IMR-90 (cell line): ENCODE measurements at regions not wholly inside any gene's neighbourhood (a gene's known extent, or its start where the extent isn't known, plus 50 kb on each side); places are given as distances from the start of the nearest gene placed in this dataset.

ENCODE experiments used
- ATAC-seq: fragments of 200-7000 bp; cut with Tn5 transposase; 2 replicates; pipeline ENCODE4 v1.9.1; 2020; ENCODE audit warnings: low read depth, mild to moderate bottlenecking, moderate library complexity
- BruUV-seq: library from RNA; stranded (reverse); fragments of 400-500 nt; replicated peaks from 2 replicates; lab custom pipeline; 2021; lab: Mats Ljungman, UMichigan
- CTCF ChIA-PET: fragments of 300-600 bp; formaldehyde crosslinking; extraction: SDS; loops from one replicate; lab custom pipeline; 2021; ENCODE audit warnings: antibody characterized with exemption; lab: Yijun Ruan, JAX
- POLR2A ChIA-PET: fragments of 300-600 bp; sonication (Branson Sonifier 250); formaldehyde crosslinking; loops from one replicate; lab custom pipeline; 2022; ENCODE audit warnings: antibody characterized with exemption; ENCODE audit not compliant: unreplicated experiment; lab: Charles Lee
- DNase-seq: peaks from one replicate; pipeline ENCODE4 v3.0.0; 2013
- H2AFZ ChIP-seq: replicated peaks from 2 replicates; pipeline ENCODE3; 2013; ENCODE audit warnings: low read length, mild to moderate bottlenecking; ENCODE audit not compliant: poor library complexity
- H2AK5ac ChIP-seq: 2 replicates; pipeline ENCODE4 v1.6.1; 2013; ENCODE audit warnings: low read depth, low read length, inconsistent platforms
- H2AK9ac ChIP-seq: replicated peaks from 2 replicates; pipeline ENCODE3; 2013; ENCODE audit warnings: mild to moderate bottlenecking, low read depth, low read length, moderate library complexity; ENCODE audit not compliant: poor library complexity
- H2BK120ac ChIP-seq: 2 replicates; pipeline ENCODE4 v1.6.1; 2013; ENCODE audit warnings: low read depth, low read length, inconsistent platforms
- H2BK15ac ChIP-seq: 3 replicates; pipeline ENCODE4 v1.6.1; 2013; ENCODE audit warnings: low read depth, low read length, inconsistent platforms
- H2BK20ac ChIP-seq: 2 replicates; pipeline ENCODE4 v1.6.1; 2013; ENCODE audit warnings: low read depth, mild to moderate bottlenecking, inconsistent platforms, low read length, moderate library complexity
- H2BK5ac ChIP-seq: 2 replicates; pipeline ENCODE4 v1.6.1; 2013; ENCODE audit warnings: mild to moderate bottlenecking, low read depth, low read length, inconsistent platforms; ENCODE audit not compliant: poor library complexity, severe bottlenecking
- H3K14ac ChIP-seq: replicated peaks from 2 replicates; pipeline ENCODE4 v1.6.1; 2013; ENCODE audit warnings: low read depth, low read length, inconsistent platforms
- H3K18ac ChIP-seq: 2 replicates; pipeline ENCODE4 v1.6.1; 2013; ENCODE audit warnings: low read depth, low read length, control low read depth
- H3K23ac ChIP-seq: 2 replicates; pipeline ENCODE4 v1.6.1; 2013; ENCODE audit warnings: low read depth, low read length, inconsistent platforms
- H3K27ac ChIP-seq: 2 replicates; pipeline ENCODE4 v1.5.1; 2013; ENCODE audit warnings: mild to moderate bottlenecking, control low read depth, low read length; ENCODE audit not compliant: insufficient read depth
- H3K27me3 ChIP-seq: 2 replicates; pipeline ENCODE4 v1.6.1; 2013; ENCODE audit warnings: low read length; ENCODE audit not compliant: control insufficient read depth, insufficient read depth
- H3K36me3 ChIP-seq: 2 replicates; pipeline ENCODE4 v1.6.1; 2013; ENCODE audit warnings: low read length, mixed read lengths; ENCODE audit not compliant: control insufficient read depth, insufficient read depth
- H3K4ac ChIP-seq: 2 replicates; pipeline ENCODE4 v1.6.1; 2013; ENCODE audit warnings: low read depth, low read length, inconsistent platforms
- H3K4me1 ChIP-seq: 2 replicates; pipeline ENCODE4 v1.6.1; 2013; ENCODE audit warnings: low read length, mixed read lengths; ENCODE audit not compliant: control insufficient read depth, insufficient read depth
- H3K4me2 ChIP-seq: 2 replicates; pipeline ENCODE4 v1.6.1; 2013; ENCODE audit warnings: low read depth, mild to moderate bottlenecking, control low read depth, low read length, moderate library complexity
- H3K4me3 ChIP-seq: 2 replicates; pipeline ENCODE4 v1.5.1; 2013; ENCODE audit warnings: low read depth, mild to moderate bottlenecking, control low read depth, low read length, moderate library complexity; ENCODE audit not compliant: insufficient read depth
- H3K56ac ChIP-seq: 2 replicates; pipeline ENCODE4 v1.6.1; 2013; ENCODE audit warnings: low read length, inconsistent platforms; ENCODE audit not compliant: insufficient read depth; ENCODE audit errors: extremely low read depth
- H3K79me1 ChIP-seq, 2 experiments: 2 replicates each; pipeline ENCODE4 v1.6.1; 2013; ENCODE audit warnings: low read length in 2 of 2, inconsistent platforms in 1 of 2, low read depth in 1 of 2
- H3K9ac ChIP-seq: 2 replicates; pipeline ENCODE4 v1.6.1; 2013; ENCODE audit warnings: low read depth, low read length, control low read depth
- H3K9me1 ChIP-seq: 2 replicates; pipeline ENCODE4 v1.6.1; 2013; ENCODE audit warnings: low read length, inconsistent platforms; ENCODE audit not compliant: insufficient read depth
- H3K9me3 ChIP-seq: 2 replicates; pipeline ENCODE4 v1.6.1; 2013; ENCODE audit warnings: low read length; ENCODE audit not compliant: control insufficient read depth, insufficient read depth
- H4K20me1 ChIP-seq: 2 replicates; pipeline ENCODE4 v1.6.1; 2013; ENCODE audit warnings: low read length, inconsistent platforms; ENCODE audit not compliant: insufficient read depth
- H4K5ac ChIP-seq: 2 replicates; pipeline ENCODE4 v1.6.1; 2013; ENCODE audit warnings: mild to moderate bottlenecking, low read depth, low read length, control low read depth
- H4K8ac ChIP-seq, 2 experiments: 2 replicates each; pipeline ENCODE4 v1.6.1; 2013; ENCODE audit warnings: low read depth in 2 of 2, low read length in 2 of 2, control low read depth in 1 of 2, inconsistent platforms in 1 of 2
- H4K91ac ChIP-seq: 2 replicates; pipeline ENCODE4 v1.6.1; 2013; ENCODE audit warnings: low read depth, low read length, inconsistent platforms; ENCODE audit not compliant: insufficient read depth
- BHLHE40 ChIP-seq: fragments of 150-350 bp; IDR thresholded peaks from 2 replicates; pipeline ENCODE4 v1.6.1; 2016; ENCODE audit warnings: mild to moderate bottlenecking, low read depth, low read length
- CEBPB ChIP-seq: IDR thresholded peaks from 2 replicates; pipeline ENCODE4 v1.6.1; 2012; ENCODE audit warnings: low read depth, low read length, improper control_type of control experiment
- CHD1 ChIP-seq: IDR thresholded peaks from 2 replicates; pipeline ENCODE4 v1.6.1; 2012; ENCODE audit warnings: low read depth, low read length, improper control_type of control experiment
- FOS ChIP-seq: fragments of 150-350 bp; IDR thresholded peaks from 2 replicates; pipeline ENCODE4 v1.6.1; 2016; ENCODE audit warnings: low read depth, low read length
- MAFK ChIP-seq: IDR thresholded peaks from 2 replicates; pipeline ENCODE4 v1.6.1; 2012; ENCODE audit warnings: low read depth, low read length, improper control_type of control experiment
- MAZ ChIP-seq: IDR thresholded peaks from 2 replicates; pipeline ENCODE4 v1.6.1; 2012; ENCODE audit warnings: low read depth, mild to moderate bottlenecking, low read length, improper control_type of control experiment, moderate library complexity, borderline replicate concordance
- MXI1 ChIP-seq: IDR thresholded peaks from 2 replicates; pipeline ENCODE4 v1.6.1; 2012; ENCODE audit warnings: low read depth, mild to moderate bottlenecking, low read length, moderate library complexity, borderline replicate concordance
- NFE2L2 ChIP-seq: fragments of 150-350 bp; IDR thresholded peaks from 2 replicates; pipeline ENCODE4 v1.6.1; 2016; ENCODE audit warnings: low read depth, mild to moderate bottlenecking, low read length
- POLR2A ChIP-seq: IDR thresholded peaks from 2 replicates; pipeline ENCODE4 v1.6.1; 2012; ENCODE audit warnings: mild to moderate bottlenecking, low read depth, low read length
- RFX5 ChIP-seq: IDR thresholded peaks from 2 replicates; pipeline ENCODE4 v1.8.0; 2012; ENCODE audit warnings: low read depth, mild to moderate bottlenecking, low read length, moderate library complexity
- SMC3 ChIP-seq: fragments of 150-350 bp; IDR thresholded peaks from 2 replicates; pipeline ENCODE4 v1.6.1; 2016; ENCODE audit warnings: low read depth, mild to moderate bottlenecking, antibody characterized with exemption, low read length, moderate library complexity
- WGBS, 2 experiments: methylation state at CpG; one replicate each; pipeline versions ENCODE4 v1.1.5 to v1.1.7; 2013; ENCODE audit warnings: missing lambda C conversion rate in 2 of 2; ENCODE audit not compliant: insufficient read length in 1 of 2; ENCODE audit errors: extremely low coverage in 2 of 2; 5-methylcytosine and 5-hydroxymethylcytosine counted together
- dilution Hi-C: fragments of 300-500 bp; cut with HindIII; formaldehyde crosslinking; loops from one replicate; pipeline ENCODE4 v1.14.3; 2018; ENCODE audit warnings: low sequenced_read_pairs; ENCODE audit not compliant: unreplicated experiment
- in situ Hi-C: fragments of 300-500 bp; cut with MboI; formaldehyde crosslinking; loops from 3 replicates; pipeline ENCODE4 v1.14.3; 2019; ENCODE audit warnings: low sequenced_read_pairs, inconsistent platforms, mixed read lengths
- intact Hi-C: fragments of 100-400 bp; cut with micrococcal nuclease; formaldehyde crosslinking; loops from 2 replicates; pipeline ENCODE4 v1.10.0; 2022
- TF ChIP-seq, protein P1 (sequence below): fragments of 150-350 bp; IDR thresholded peaks from 2 replicates; pipeline ENCODE4 v1.6.1; 2016; ENCODE audit warnings: low read depth, mild to moderate bottlenecking, low read length, moderate library complexity, borderline replicate concordance
- TF ChIP-seq, protein P2 (sequence below): conservative IDR thresholded peaks from 2 replicates; pipeline ENCODE4 v1.5.1; 2012; ENCODE audit warnings: mild to moderate bottlenecking, low read depth, low read length, improper control_type of control experiment

DNA sequence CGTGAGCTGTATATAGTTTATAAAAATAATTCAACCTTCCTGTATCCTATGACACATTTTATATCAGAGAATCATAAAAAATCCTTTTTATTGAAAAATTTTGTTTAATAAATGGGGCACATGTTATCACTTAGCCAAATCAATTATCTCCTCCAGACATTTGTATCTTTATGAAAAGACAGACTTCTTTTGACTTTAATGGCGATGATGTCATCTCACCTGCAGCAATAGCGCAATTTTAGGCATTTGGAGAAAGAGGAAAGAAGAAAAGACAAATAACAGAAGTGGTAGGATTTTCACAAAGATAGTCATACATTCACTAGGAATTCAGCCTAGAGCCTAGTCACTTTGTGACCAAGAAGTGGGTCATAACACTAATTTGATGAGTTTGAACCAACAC is 444.5 kb downstream of the PREX1 start:
- Histone ChIP-seq H4K20me1 (no peaks in the 10 kb centered on the region), H3K9me3 (no peaks in the 10 kb centered on the region), H2BK5ac (no peak overlapping the region), H3K9ac (no peak overlapping the region), H2AK9ac (no peak overlapping the region), H4K8ac (no peak overlapping the region), H3K27ac (no peak overlapping the region), H2BK15ac (no peak overlapping the region), H3K23ac (no peak overlapping the region), H3K18ac (no peak overlapping the region), H4K91ac (no peak overlapping the region), H3K9me1 (no peaks in the 10 kb centered on the region), H3K4me1 (no peaks in the 10 kb centered on the region), H3K4me3 (no peak overlapping the region), H2BK20ac (no peak overlapping the region), H3K56ac (no peak overlapping the region), H2AK5ac (no peak overlapping the region), H3K27me3 (no peaks in the 10 kb centered on the region; the same call in 1 of the 2 replicates), H3K4me2 (no peak overlapping the region), H3K4ac (no peak overlapping the region), H3K14ac (no peak overlapping the region), H3K36me3 (no peaks in the 10 kb centered on the region), H2AFZ (no peak overlapping the region), H4K5ac (no peak overlapping the region), H3K79me1 (no peaks in the 10 kb centered on the region), H2BK120ac (no peak overlapping the region)
- ATAC-seq (no peak), DNase-seq (no peak)
- dilution Hi-C loops (no loop called here), intact Hi-C loops (no loop called here), in situ Hi-C loops (no loop called here)
- BruUV-seq = no TSS peak
- POLR2A ChIA-PET = no interaction called here
- CTCF ChIA-PET = no interaction called here
- TF ChIP-seq BHLHE40 = no peak
- TF ChIP-seq POLR2A = no peak
- TF ChIP-seq MXI1 = no peak
- TF ChIP-seq SMC3 = no peak
- no peak for TF ChIP-seq RFX5
- TF ChIP-seq, protein P1, sequence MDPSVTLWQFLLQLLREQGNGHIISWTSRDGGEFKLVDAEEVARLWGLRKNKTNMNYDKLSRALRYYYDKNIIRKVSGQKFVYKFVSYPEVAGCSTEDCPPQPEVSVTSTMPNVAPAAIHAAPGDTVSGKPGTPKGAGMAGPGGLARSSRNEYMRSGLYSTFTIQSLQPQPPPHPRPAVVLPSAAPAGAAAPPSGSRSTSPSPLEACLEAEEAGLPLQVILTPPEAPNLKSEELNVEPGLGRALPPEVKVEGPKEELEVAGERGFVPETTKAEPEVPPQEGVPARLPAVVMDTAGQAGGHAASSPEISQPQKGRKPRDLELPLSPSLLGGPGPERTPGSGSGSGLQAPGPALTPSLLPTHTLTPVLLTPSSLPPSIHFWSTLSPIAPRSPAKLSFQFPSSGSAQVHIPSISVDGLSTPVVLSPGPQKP = no peak
- no peak for TF ChIP-seq CEBPB
- no peak for TF ChIP-seq MAZ
- TF ChIP-seq MAFK = no peak
- TF ChIP-seq FOS = no peak
- no peak for TF ChIP-seq NFE2L2
- TF ChIP-seq, protein P2, sequence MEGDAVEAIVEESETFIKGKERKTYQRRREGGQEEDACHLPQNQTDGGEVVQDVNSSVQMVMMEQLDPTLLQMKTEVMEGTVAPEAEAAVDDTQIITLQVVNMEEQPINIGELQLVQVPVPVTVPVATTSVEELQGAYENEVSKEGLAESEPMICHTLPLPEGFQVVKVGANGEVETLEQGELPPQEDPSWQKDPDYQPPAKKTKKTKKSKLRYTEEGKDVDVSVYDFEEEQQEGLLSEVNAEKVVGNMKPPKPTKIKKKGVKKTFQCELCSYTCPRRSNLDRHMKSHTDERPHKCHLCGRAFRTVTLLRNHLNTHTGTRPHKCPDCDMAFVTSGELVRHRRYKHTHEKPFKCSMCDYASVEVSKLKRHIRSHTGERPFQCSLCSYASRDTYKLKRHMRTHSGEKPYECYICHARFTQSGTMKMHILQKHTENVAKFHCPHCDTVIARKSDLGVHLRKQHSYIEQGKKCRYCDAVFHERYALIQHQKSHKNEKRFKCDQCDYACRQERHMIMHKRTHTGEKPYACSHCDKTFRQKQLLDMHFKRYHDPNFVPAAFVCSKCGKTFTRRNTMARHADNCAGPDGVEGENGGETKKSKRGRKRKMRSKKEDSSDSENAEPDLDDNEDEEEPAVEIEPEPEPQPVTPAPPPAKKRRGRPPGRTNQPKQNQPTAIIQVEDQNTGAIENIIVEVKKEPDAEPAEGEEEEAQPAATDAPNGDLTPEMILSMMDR = no peak
- TF ChIP-seq CHD1 = no peak
- whole genome bisulfite sequencing, 2 experiments = no CpG with 5 or more reads among the region's 3 CpGs
